Tibial nerve (tissue), 4 donors: ENCODE measurements at regions not wholly inside any gene's neighbourhood (a gene's known extent, or its start where the extent isn't known, plus 50 kb on each side); places are given as distances from the start of the nearest gene placed in this dataset.

Source experiments
- EP300 ChIP-seq, 2 donors: sonication (generic); formaldehyde crosslinking; IDR thresholded peaks; one replicate each; pipeline ENCODE4 v1.6.1; 2017; ENCODE audit warnings: antibody characterized with exemption in 2 of 2, mild to moderate bottlenecking in 1 of 2
- TF ChIP-seq, protein P1 (sequence below), 5 experiments: fragments of 200-600 bp in 3 of 5; fragments of 450-650 bp in 2 of 5; sonication (generic) in 3 of 5; IDR thresholded peaks; one replicate each; pipeline ENCODE4 v1.5.1; 2016 to 2019; ENCODE audit warnings: antibody characterized with exemption in 5 of 5, mild to moderate bottlenecking in 3 of 5, moderate library complexity in 2 of 5

DNA sequence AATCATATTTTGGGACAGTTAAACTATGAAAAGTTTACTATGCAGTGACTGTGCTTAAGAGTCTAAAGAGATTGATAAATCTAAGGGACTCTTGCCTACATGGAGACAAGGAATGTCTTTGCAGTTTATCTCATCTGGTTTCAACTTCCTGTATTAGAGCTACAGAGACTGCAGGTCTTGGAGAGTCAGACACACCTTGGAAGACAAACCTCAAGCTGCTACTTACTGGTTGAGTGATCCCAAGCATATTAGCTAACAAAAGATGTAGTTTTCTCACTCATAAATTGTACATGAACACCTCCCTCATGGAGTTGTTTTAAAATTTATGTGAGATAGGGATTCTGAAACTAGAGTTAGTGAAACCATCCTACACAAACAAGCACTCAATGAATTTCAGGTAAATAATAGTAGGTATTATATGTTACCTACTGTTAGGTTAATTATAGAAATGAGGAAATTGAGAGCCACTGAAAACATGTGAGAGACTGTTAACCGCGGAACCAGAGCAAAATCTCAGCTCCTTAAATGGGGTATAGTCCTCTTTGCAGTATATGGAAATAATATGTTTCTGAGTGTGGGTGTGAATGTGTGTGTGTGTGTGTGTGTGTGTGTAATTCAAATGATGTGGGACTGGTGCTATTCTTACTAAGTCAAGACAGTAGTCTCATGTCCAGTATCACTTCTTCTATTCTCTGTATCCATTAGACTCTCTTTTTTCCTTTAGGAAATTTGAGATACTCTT, 752.1 kb downstream of the DTWD2 start:
- TF ChIP-seq, protein P1, sequence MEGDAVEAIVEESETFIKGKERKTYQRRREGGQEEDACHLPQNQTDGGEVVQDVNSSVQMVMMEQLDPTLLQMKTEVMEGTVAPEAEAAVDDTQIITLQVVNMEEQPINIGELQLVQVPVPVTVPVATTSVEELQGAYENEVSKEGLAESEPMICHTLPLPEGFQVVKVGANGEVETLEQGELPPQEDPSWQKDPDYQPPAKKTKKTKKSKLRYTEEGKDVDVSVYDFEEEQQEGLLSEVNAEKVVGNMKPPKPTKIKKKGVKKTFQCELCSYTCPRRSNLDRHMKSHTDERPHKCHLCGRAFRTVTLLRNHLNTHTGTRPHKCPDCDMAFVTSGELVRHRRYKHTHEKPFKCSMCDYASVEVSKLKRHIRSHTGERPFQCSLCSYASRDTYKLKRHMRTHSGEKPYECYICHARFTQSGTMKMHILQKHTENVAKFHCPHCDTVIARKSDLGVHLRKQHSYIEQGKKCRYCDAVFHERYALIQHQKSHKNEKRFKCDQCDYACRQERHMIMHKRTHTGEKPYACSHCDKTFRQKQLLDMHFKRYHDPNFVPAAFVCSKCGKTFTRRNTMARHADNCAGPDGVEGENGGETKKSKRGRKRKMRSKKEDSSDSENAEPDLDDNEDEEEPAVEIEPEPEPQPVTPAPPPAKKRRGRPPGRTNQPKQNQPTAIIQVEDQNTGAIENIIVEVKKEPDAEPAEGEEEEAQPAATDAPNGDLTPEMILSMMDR (IDR thresholded peaks at IDR 0.05): no peak
- no peak for TF ChIP-seq EP300 (IDR thresholded peaks at IDR 0.05)
